HCT116 (cell line): ENCODE measurements at regions not wholly inside any gene's neighbourhood (a gene's known extent, or its start where the extent isn't known, plus 50 kb on each side); places are given as distances from the start of the nearest gene placed in this dataset.

Experiments used
- ATAC-seq: fragments of 200-7000 bp; cut with Tn5 transposase; 2 replicates; pipeline ENCODE4 v1.9.1; 2020; ENCODE audit warnings: mild to moderate bottlenecking, moderate library complexity
- BruUV-seq: library from RNA; stranded (reverse); fragments of 400-500 nt; replicated peaks from 2 replicates; lab custom pipeline; 2021; lab: Mats Ljungman, UMichigan
- CTCF ChIA-PET: fragments of 300-600 bp; sonication (Branson Sonifier 250); formaldehyde crosslinking; loops from one replicate; lab custom pipeline; 2021; ENCODE audit warnings: antibody characterized with exemption; lab: Charles Lee
- POLR2A ChIA-PET: fragments of 300-600, 350-600 bp; sonication (Branson Sonifier 250); formaldehyde crosslinking; loops from one replicate; lab custom pipeline; 2021; ENCODE audit warnings: antibody characterized with exemption; lab: Charles Lee
- RAD21 ChIA-PET, 2 experiments: fragments of 300-600 bp; sonication (Branson Sonifier 250); formaldehyde crosslinking; loops; one replicate each; lab custom pipeline; 2023; ENCODE audit warnings: low total read pairs in 2 of 2; ENCODE audit not compliant: uncharacterized antibody in 2 of 2, unreplicated experiment in 2 of 2, low non-redundant PET in 1 of 2; lab: Charles Lee
- DNase-seq: peaks from one replicate; pipeline ENCODE4 v3.0.0-alpha.2; 2010; ENCODE audit warnings: low read depth, low spot score
- H2AFZ ChIP-seq: fragments of 200-600 bp; shearing (Covaris generic), sonication (generic); 2 replicates; pipeline ENCODE4 v1.6.1; 2017; ENCODE audit warnings: low read depth, mixed run types, mixed read lengths, antibody characterized with exemption, low read length; ENCODE audit not compliant: poor library complexity, severe bottlenecking
- H3K27ac ChIP-seq: 2 replicates; pipeline ENCODE4 v1.5.1; 2012; ENCODE audit warnings: low read depth, low read length
- H3K27me3 ChIP-seq: fragments of 200-600 bp; sonication (generic); 2 replicates; pipeline ENCODE4 v1.6.1; 2016; ENCODE audit warnings: mixed run types, low read length, mixed read lengths; ENCODE audit not compliant: insufficient read depth
- H3K36me3 ChIP-seq, 2 experiments: fragments of 200-500 bp in 1 of 2; fragments of 200-600 bp in 1 of 2; sonication (Bioruptor generic) in 1 of 2; sonication (generic) in 1 of 2; 2 replicates each; pipeline versions ENCODE4 v1.5.1 to v1.6.1; 2014 to 2016; ENCODE audit warnings: low read length in 2 of 2, inconsistent platforms in 1 of 2, mixed read lengths in 1 of 2, mixed run types in 1 of 2; ENCODE audit not compliant: insufficient read depth in 2 of 2, control insufficient read depth in 1 of 2
- H3K4me1 ChIP-seq, 2 experiments: fragments of 200-600 bp in 1 of 2; sonication (generic) in 1 of 2; 2 replicates each; pipeline versions ENCODE4 v1.5.1 to v1.6.1; 2012 to 2017; ENCODE audit warnings: low read length in 2 of 2, inconsistent platforms in 1 of 2, mild to moderate bottlenecking in 1 of 2, mixed read lengths in 1 of 2, mixed run types in 1 of 2, moderate library complexity in 1 of 2; ENCODE audit not compliant: insufficient read depth in 2 of 2, control insufficient read depth in 1 of 2
- H3K4me2 ChIP-seq: fragments of 200-600 bp; sonication (generic); 2 replicates; pipeline ENCODE4 v1.6.1; 2017; ENCODE audit warnings: mixed run types, low read length, mixed read lengths
- H3K4me3 ChIP-seq, 2 experiments: fragments of 200-600 bp in 1 of 2; sonication (generic) in 1 of 2; replicated peaks in 1 of 2; 2 replicates each; pipeline ENCODE4 v1.5.1; 2011 to 2016; ENCODE audit warnings: low read length in 2 of 2, control low read depth in 1 of 2, low read depth in 1 of 2, mild to moderate bottlenecking in 1 of 2, mixed read lengths in 1 of 2, mixed run types in 1 of 2
- H3K79me2 ChIP-seq: fragments of 200-600 bp; sonication (generic); 2 replicates; pipeline ENCODE4 v1.6.1; 2017; ENCODE audit warnings: mild to moderate bottlenecking, mixed run types, low read length, moderate library complexity, mixed read lengths; ENCODE audit not compliant: insufficient read depth
- H3K9ac ChIP-seq: fragments of 200-600 bp; sonication (generic); 2 replicates; pipeline ENCODE4 v1.6.1; 2016; ENCODE audit warnings: low read length, mixed read lengths
- H3K9me2 ChIP-seq: fragments of 200-600 bp; sonication (generic), shearing (Covaris generic); 2 replicates; pipeline ENCODE4 v1.6.1; 2017; ENCODE audit warnings: mixed run types, mild to moderate bottlenecking, moderate library complexity; ENCODE audit not compliant: insufficient read depth
- H3K9me3 ChIP-seq, 2 experiments: fragments of 200-500 bp in 1 of 2; fragments of 200-600 bp in 1 of 2; sonication (Bioruptor generic) in 1 of 2; sonication (generic) in 1 of 2; 2 replicates each; pipeline ENCODE4 v1.6.1; 2014 to 2017; ENCODE audit warnings: low read length in 2 of 2, mixed read lengths in 2 of 2, inconsistent platforms in 1 of 2, low read depth in 1 of 2, mild to moderate bottlenecking in 1 of 2, mixed run types in 1 of 2, moderate library complexity in 1 of 2; ENCODE audit not compliant: control insufficient read depth in 1 of 2, insufficient read depth in 1 of 2
- H4K20me1 ChIP-seq: fragments of 200-600 bp; sonication (generic), shearing (Covaris generic); 2 replicates; pipeline ENCODE4 v1.6.1; 2017; ENCODE audit warnings: mixed run types, mild to moderate bottlenecking, moderate library complexity; ENCODE audit not compliant: insufficient read depth
- CBX3 ChIP-seq: IDR thresholded peaks from 2 replicates; pipeline ENCODE4 v1.6.1; 2012; ENCODE audit warnings: low read depth
- CEBPB ChIP-seq: IDR thresholded peaks from 2 replicates; pipeline ENCODE4 v1.6.1; 2012; ENCODE audit warnings: low read depth
- EGR1 ChIP-seq: IDR thresholded peaks from 2 replicates; pipeline ENCODE4 v1.6.1; 2012; ENCODE audit warnings: low read depth
- ELF1 ChIP-seq: IDR thresholded peaks from 2 replicates; pipeline ENCODE4 v1.6.1; 2012; ENCODE audit warnings: low read depth, borderline replicate concordance
- FOSL1 ChIP-seq: IDR thresholded peaks from 2 replicates; pipeline ENCODE4 v1.6.1; 2012; ENCODE audit warnings: low read depth
- JUND ChIP-seq: IDR thresholded peaks from 2 replicates; pipeline ENCODE4 v1.6.1; 2012
- POLR2AphosphoS5 ChIP-seq: IDR thresholded peaks from 2 replicates; pipeline ENCODE4 v1.6.1; 2011; ENCODE audit warnings: mild to moderate bottlenecking, low read depth, low read length, moderate library complexity
- RAD21 ChIP-seq: IDR thresholded peaks from 2 replicates; pipeline ENCODE4 v1.6.1; 2012; ENCODE audit warnings: low read depth, mild to moderate bottlenecking
- SP1 ChIP-seq: IDR thresholded peaks from 2 replicates; pipeline ENCODE4 v1.6.1; 2012; ENCODE audit warnings: low read depth
- SRF ChIP-seq: IDR thresholded peaks from 2 replicates; pipeline ENCODE4 v1.6.1; 2012; ENCODE audit warnings: low read depth
- intact Hi-C: fragments of 100-400 bp; cut with micrococcal nuclease; formaldehyde crosslinking; loops from 2 replicates; pipeline ENCODE4 v1.10.0; 2022
- TF ChIP-seq, protein P1 (sequence below): IDR thresholded peaks from 2 replicates; pipeline ENCODE4 v1.6.1; 2012
- TF ChIP-seq, protein P2 (sequence below): IDR thresholded peaks from 2 replicates; pipeline ENCODE4 v1.6.1; 2012; ENCODE audit warnings: low read depth

DNA sequence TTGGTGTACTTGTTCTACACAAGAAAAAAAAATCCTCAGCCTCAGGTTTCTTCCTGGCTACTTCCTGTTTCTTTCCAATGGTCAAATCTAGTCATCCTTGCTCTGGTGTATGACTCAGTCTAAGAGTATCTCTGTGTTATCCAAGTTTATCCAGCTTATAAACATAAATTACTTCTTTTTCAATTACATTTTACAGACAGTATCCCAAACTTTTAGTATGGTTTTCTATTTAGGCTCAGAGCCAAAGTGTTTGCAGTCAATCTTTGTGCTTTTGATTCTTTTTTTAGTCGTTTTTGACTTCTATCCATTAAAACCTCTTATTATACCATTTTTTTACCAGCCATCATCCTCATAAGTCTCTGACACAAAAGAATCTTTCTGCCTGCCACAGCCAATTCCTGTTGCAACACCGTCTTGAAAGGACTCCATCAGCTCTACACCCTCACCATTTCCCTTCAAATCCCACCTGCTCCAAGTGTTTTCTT lies 294.6 kb downstream of the PTEN start:
- Histone ChIP-seq H2AFZ (peak overlapping the region; percentile 69), H3K9ac (no peak overlapping the region), H3K9me2 (no peaks in the 10 kb centered on the region), H3K9me3 (no peaks in the 10 kb centered on the region), H3K36me3 (no peaks in the 10 kb centered on the region), H3K79me2 (no peaks in the 10 kb centered on the region), H3K4me2 (peak overlapping the region; percentile 24), H3K4me1 (peaks cover 0 to 29% of the 10 kb centered on the region in 2 experiments; a peak in 2 of 4 replicates), H3K27ac (no peak overlapping the region), H3K27me3 (no peaks in the 10 kb centered on the region), H3K4me3 (no peak overlapping the region), H4K20me1 (no peaks in the 10 kb centered on the region)
- no peak for DNase-seq
- ATAC-seq, result no peak
- CTCF ChIA-PET, result no interaction called here
- POLR2A ChIA-PET, result interaction anchor here (0.6 kb wide), 1 partner anchor 298 kb away, joined by 4 read pairs; no protein-coding TSS in a partner anchor
- TF ChIP-seq ELF1, result peak; percentile 63
- TF ChIP-seq, protein P1, sequence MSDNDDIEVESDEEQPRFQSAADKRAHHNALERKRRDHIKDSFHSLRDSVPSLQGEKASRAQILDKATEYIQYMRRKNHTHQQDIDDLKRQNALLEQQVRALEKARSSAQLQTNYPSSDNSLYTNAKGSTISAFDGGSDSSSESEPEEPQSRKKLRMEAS, result no peak
- peak; percentile 49; the same call in 1 of the 2 replicates for TF ChIP-seq CBX3
- peak; percentile 81 for TF ChIP-seq FOSL1
- TF ChIP-seq SRF, result 0 out of 2 replicates have a peak, but pooled peaks have one; percentile 21
- TF ChIP-seq, protein P2, sequence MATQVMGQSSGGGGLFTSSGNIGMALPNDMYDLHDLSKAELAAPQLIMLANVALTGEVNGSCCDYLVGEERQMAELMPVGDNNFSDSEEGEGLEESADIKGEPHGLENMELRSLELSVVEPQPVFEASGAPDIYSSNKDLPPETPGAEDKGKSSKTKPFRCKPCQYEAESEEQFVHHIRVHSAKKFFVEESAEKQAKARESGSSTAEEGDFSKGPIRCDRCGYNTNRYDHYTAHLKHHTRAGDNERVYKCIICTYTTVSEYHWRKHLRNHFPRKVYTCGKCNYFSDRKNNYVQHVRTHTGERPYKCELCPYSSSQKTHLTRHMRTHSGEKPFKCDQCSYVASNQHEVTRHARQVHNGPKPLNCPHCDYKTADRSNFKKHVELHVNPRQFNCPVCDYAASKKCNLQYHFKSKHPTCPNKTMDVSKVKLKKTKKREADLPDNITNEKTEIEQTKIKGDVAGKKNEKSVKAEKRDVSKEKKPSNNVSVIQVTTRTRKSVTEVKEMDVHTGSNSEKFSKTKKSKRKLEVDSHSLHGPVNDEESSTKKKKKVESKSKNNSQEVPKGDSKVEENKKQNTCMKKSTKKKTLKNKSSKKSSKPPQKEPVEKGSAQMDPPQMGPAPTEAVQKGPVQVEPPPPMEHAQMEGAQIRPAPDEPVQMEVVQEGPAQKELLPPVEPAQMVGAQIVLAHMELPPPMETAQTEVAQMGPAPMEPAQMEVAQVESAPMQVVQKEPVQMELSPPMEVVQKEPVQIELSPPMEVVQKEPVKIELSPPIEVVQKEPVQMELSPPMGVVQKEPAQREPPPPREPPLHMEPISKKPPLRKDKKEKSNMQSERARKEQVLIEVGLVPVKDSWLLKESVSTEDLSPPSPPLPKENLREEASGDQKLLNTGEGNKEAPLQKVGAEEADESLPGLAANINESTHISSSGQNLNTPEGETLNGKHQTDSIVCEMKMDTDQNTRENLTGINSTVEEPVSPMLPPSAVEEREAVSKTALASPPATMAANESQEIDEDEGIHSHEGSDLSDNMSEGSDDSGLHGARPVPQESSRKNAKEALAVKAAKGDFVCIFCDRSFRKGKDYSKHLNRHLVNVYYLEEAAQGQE, result no peak
- TF ChIP-seq JUND, result peak; percentile 73
- TF ChIP-seq CEBPB, result peak; percentile 46; the same call in 1 of the 2 replicates
- 0 out of 2 replicates have a peak, but pooled peaks have one; percentile 15 for TF ChIP-seq RAD21
- 0 out of 2 replicates have a peak, but pooled peaks have one; percentile 25 for TF ChIP-seq EGR1
- no peak for TF ChIP-seq POLR2AphosphoS5
- TF ChIP-seq SP1, result peak; percentile 69
- RAD21 ChIA-PET, result no interaction called here
- no TSS peak for BruUV-seq
- intact Hi-C loops, result no loop called here
